Mesenchymal stem cell (in vitro differentiated cells and primary cell): ENCODE measurements at regions not wholly inside any gene's neighbourhood (a gene's known extent, or its start where the extent isn't known, plus 50 kb on each side); places are given as distances from the start of the nearest gene placed in this dataset.
"Not testable (repeated sequence)": the region's sequence is repeated elsewhere in the genome, so short reads cannot be mapped to it uniquely, and the experiment has no call there.

Source experiments
- DNase-seq: peaks from one replicate; pipeline ENCODE4 v3.0.0-alpha.2; 2013
- H2AFZ ChIP-seq: one replicate; pipeline ENCODE4 v1.6.1; 2013; ENCODE audit warnings: low read depth, mild to moderate bottlenecking, control low read depth, inconsistent platforms, low read length, moderate library complexity
- H2AK5ac ChIP-seq: 2 replicates; pipeline ENCODE4 v1.6.1; 2013; ENCODE audit warnings: low read length, moderate library complexity, mild to moderate bottlenecking, inconsistent platforms; ENCODE audit not compliant: severe bottlenecking
- H2BK120ac ChIP-seq: one replicate; pipeline ENCODE4 v1.6.1; 2013; ENCODE audit warnings: low read depth, mild to moderate bottlenecking, inconsistent platforms, low read length, moderate library complexity
- H2BK12ac ChIP-seq, 2 experiments: one replicate each; pipeline ENCODE4 v1.6.1; 2013; ENCODE audit warnings: inconsistent platforms in 2 of 2, low read length in 2 of 2, mild to moderate bottlenecking in 2 of 2, moderate library complexity in 2 of 2, control low read depth in 1 of 2
- H2BK15ac ChIP-seq: one replicate; pipeline ENCODE4 v1.6.1; 2013; ENCODE audit warnings: mild to moderate bottlenecking, low read depth, inconsistent platforms; ENCODE audit not compliant: poor library complexity, severe bottlenecking
- H2BK5ac ChIP-seq: 2 replicates; pipeline ENCODE4 v1.6.1; 2013; ENCODE audit warnings: low read depth, mild to moderate bottlenecking, low read length, control low read depth, inconsistent platforms; ENCODE audit not compliant: poor library complexity, severe bottlenecking
- H3K14ac ChIP-seq, 2 experiments: one replicate each; pipeline ENCODE4 v1.6.1; 2013; ENCODE audit warnings: inconsistent platforms in 2 of 2, low read length in 2 of 2, control low read depth in 1 of 2, mild to moderate bottlenecking in 1 of 2, moderate library complexity in 1 of 2
- H3K18ac ChIP-seq, 2 experiments: one replicate each; pipeline ENCODE4 v1.6.1; 2013; ENCODE audit warnings: inconsistent platforms in 2 of 2, low read length in 2 of 2, control low read depth in 1 of 2, low read depth in 1 of 2, mild to moderate bottlenecking in 1 of 2
- H3K23ac ChIP-seq, 2 experiments: one replicate each; pipeline ENCODE4 v1.6.1; 2013; ENCODE audit warnings: inconsistent platforms in 2 of 2, low read length in 2 of 2, mild to moderate bottlenecking in 2 of 2, moderate library complexity in 2 of 2, control low read depth in 1 of 2
- H3K27ac ChIP-seq: 2 replicates; pipeline ENCODE4 v1.5.1; 2013; ENCODE audit warnings: mild to moderate bottlenecking, moderate library complexity, low read length, control low read depth, inconsistent platforms; ENCODE audit not compliant: poor library complexity, severe bottlenecking
- H3K27me3 ChIP-seq, 2 experiments: 2 replicates each; pipeline versions ENCODE4 v1.6.1 to v1.7.0; 2013; ENCODE audit warnings: low read length in 2 of 2, mild to moderate bottlenecking in 2 of 2, moderate library complexity in 2 of 2, control low read depth in 1 of 2, inconsistent platforms in 1 of 2; ENCODE audit not compliant: control insufficient read depth in 1 of 2, insufficient read depth in 1 of 2
- H3K36me3 ChIP-seq, 2 experiments: 2 replicates each; pipeline versions ENCODE4 v1.6.1 to v1.7.0; 2013; ENCODE audit warnings: low read length in 2 of 2, control low read depth in 1 of 2, inconsistent platforms in 1 of 2, low read depth in 1 of 2, mild to moderate bottlenecking in 1 of 2; ENCODE audit not compliant: insufficient read depth in 2 of 2, control insufficient read depth in 1 of 2
- H3K4ac ChIP-seq, 2 experiments: one replicate each; pipeline ENCODE4 v1.6.1; 2013; ENCODE audit warnings: inconsistent platforms in 2 of 2, low read length in 2 of 2, mild to moderate bottlenecking in 2 of 2, moderate library complexity in 2 of 2, control low read depth in 1 of 2, low read depth in 1 of 2
- H3K4me1 ChIP-seq: 2 replicates; pipeline ENCODE4 v1.6.1; 2013; ENCODE audit warnings: low read depth, low read length, control low read depth; ENCODE audit not compliant: control insufficient read depth, insufficient read depth
- H3K4me2 ChIP-seq: 2 replicates; pipeline ENCODE4 v1.6.1; 2013; ENCODE audit warnings: low read length, mild to moderate bottlenecking, inconsistent platforms; ENCODE audit not compliant: poor library complexity, severe bottlenecking
- H3K4me3 ChIP-seq, 2 experiments: 2 replicates each; pipeline versions ENCODE4 v1.5.1 to v1.7.0; 2013; ENCODE audit warnings: low read length in 2 of 2, mild to moderate bottlenecking in 2 of 2, control low read depth in 1 of 2, low read depth in 1 of 2; ENCODE audit not compliant: insufficient read depth in 1 of 2
- H3K79me1 ChIP-seq: replicated peaks from 2 replicates; pipeline ENCODE4 v1.6.1; 2013; ENCODE audit warnings: mild to moderate bottlenecking, control low read depth, low read length, inconsistent platforms; ENCODE audit not compliant: poor library complexity, severe bottlenecking
- H3K9ac ChIP-seq: 2 replicates; pipeline ENCODE4 v1.7.0; 2013; ENCODE audit warnings: mild to moderate bottlenecking, low read length, moderate library complexity
- H3K9me3 ChIP-seq: 2 replicates; pipeline ENCODE4 v1.7.0; 2013; ENCODE audit warnings: mild to moderate bottlenecking, low read length; ENCODE audit not compliant: control insufficient read depth
- H4K8ac ChIP-seq: one replicate; pipeline ENCODE4 v1.6.1; 2013; ENCODE audit warnings: inconsistent platforms, mild to moderate bottlenecking, low read length, moderate library complexity
- H4K91ac ChIP-seq: one replicate; pipeline ENCODE4 v1.6.1; 2013; ENCODE audit warnings: mild to moderate bottlenecking, low read length, inconsistent platforms
- WGBS: methylation state at CpG from one replicate; pipeline ENCODE4 v1.1.7; 2013; ENCODE audit warnings: mixed read lengths; 5-methylcytosine and 5-hydroxymethylcytosine counted together

DNA sequence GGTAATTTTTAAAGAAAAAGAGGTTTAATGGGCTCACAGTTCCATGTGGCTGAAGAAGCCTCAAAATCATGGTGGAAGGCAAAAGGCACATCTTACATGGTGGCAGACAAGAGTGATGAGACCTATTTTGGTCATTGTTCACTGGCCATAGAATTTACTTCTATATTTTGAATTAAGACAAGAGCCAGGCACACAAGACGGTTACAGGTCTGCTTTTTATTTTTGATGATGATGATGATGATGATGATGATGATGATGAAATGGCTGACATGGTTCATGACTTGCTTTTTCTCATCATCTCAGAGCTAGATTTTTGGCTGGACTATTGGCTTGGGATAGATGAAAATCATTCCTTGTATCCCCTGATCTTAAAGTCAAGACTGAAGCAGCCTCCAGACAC lies 229.3 kb downstream of the OTOP1 start:
- not testable (repeated sequence) for H3K14ac ChIP-seq, H3K79me1 ChIP-seq, H2BK15ac ChIP-seq, H3K4me1 ChIP-seq, H2BK5ac ChIP-seq, H3K9ac ChIP-seq, H2BK120ac ChIP-seq, H3K23ac ChIP-seq, H3K4me3 ChIP-seq, H3K4me2 ChIP-seq, H4K91ac ChIP-seq, H2AK5ac ChIP-seq, H2BK12ac ChIP-seq, H3K27me3 ChIP-seq, H4K8ac ChIP-seq, H3K36me3 ChIP-seq, H3K27ac ChIP-seq, H2AFZ ChIP-seq, H3K9me3 ChIP-seq, DNase-seq, H3K4ac ChIP-seq, H3K18ac ChIP-seq
- 91% methylated on average over 1 of the region's 1 CpG for WGBS

DNA sequence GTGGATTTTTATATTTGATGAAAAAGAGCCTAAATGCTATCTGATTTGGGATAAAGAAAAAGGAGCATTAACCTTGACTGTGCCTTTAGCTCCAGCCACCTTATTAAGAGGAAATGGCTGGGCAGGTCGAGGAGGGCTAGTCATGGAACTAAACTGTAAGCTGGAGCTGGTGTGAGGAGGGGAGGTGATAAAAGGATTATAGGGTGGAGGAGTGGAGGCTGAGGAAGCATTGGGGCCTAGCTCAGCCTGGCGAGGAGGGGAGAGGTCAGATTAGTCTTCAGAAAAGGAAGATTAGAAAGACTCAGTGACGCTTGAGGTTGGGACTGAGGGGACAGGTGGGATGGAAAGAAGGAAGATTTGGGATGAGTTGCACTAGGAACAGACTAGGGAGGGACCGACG lies 222.7 kb downstream of the OTOP1 start:
- not testable (repeated sequence) for H3K14ac ChIP-seq, H2BK120ac ChIP-seq, DNase-seq, H2AK5ac ChIP-seq, H2BK5ac ChIP-seq, H3K4me2 ChIP-seq, H3K79me1 ChIP-seq, H3K18ac ChIP-seq, H3K4me3 ChIP-seq, H2AFZ ChIP-seq, H3K9me3 ChIP-seq, H2BK15ac ChIP-seq, H3K27ac ChIP-seq, H4K91ac ChIP-seq, H3K23ac ChIP-seq, H2BK12ac ChIP-seq, H4K8ac ChIP-seq, H3K36me3 ChIP-seq, H3K27me3 ChIP-seq, H3K4ac ChIP-seq, H3K4me1 ChIP-seq, H3K9ac ChIP-seq
- 62% methylated on average over 5 of the region's 5 CpGs for WGBS

DNA sequence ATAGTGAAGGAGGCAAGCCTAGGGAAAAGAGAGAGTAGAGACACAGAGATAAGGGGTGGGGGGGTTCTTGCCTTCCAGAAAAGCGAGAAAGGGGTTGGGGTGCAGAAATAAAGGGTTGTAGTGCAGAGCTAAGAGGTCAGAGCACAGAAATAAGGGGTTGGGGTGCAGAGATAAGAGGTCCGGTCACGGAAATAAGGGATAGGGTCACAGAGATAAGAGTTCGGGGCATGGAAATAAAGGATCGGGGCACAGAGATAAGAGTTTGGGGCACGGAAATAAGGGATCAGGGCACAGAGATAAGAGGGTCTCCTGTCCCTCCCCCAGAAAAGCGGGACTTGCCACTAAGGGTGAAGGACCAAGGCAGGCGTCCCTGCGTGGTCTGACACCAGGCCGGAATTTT lies 222.0 kb downstream of the OTOP1 start:
- H3K4me3 ChIP-seq, H3K9me3 ChIP-seq: not testable (repeated sequence)
- WGBS, result 81% methylated on average over 10 of the region's 10 CpGs

DNA sequence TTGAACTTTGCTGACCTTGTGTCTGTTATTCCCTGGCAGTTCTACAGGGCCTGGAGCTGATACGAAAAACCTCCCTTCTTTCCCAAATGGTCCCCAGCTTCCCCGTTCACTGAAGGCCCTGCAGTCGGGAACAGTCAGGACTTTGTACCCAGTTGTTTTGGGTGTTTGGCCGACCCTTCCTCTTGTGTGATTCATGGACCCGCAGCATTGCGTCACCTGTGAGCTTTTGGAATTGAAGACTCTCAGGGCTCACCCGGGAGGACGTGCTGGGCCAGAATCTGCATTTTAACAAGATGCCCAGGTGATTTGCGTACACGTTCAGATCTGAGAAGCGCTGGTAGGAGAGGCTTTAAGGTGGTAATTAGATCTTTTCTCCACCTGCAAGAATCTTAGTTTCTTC lies 220.4 kb downstream of the OTOP1 start:
- H3K27ac ChIP-seq, H2BK120ac ChIP-seq, H2BK12ac ChIP-seq, DNase-seq, H4K91ac ChIP-seq, H3K9ac ChIP-seq, H3K18ac ChIP-seq, H2BK5ac ChIP-seq, H2AFZ ChIP-seq, H3K4ac ChIP-seq, H3K36me3 ChIP-seq, H3K79me1 ChIP-seq, H3K27me3 ChIP-seq, H4K8ac ChIP-seq, H3K14ac ChIP-seq, H3K4me3 ChIP-seq, H2AK5ac ChIP-seq, H3K4me1 ChIP-seq, H3K4me2 ChIP-seq, H2BK15ac ChIP-seq, H3K23ac ChIP-seq, H3K9me3 ChIP-seq: not testable (repeated sequence)
- 68% methylated on average over 7 of the region's 11 CpGs for WGBS

More for the DNA sequence above, 222.0 kb downstream of the OTOP1 start:
- not testable (repeated sequence) for H3K36me3 ChIP-seq, H3K4me1 ChIP-seq, DNase-seq, H3K4ac ChIP-seq, H3K14ac ChIP-seq, H3K23ac ChIP-seq, H3K9ac ChIP-seq, H4K91ac ChIP-seq, H3K27ac ChIP-seq, H2BK5ac ChIP-seq, H3K18ac ChIP-seq, H4K8ac ChIP-seq, H2AK5ac ChIP-seq, H2BK12ac ChIP-seq, H2BK120ac ChIP-seq, H2BK15ac ChIP-seq, H3K4me2 ChIP-seq, H2AFZ ChIP-seq, H3K79me1 ChIP-seq, H3K27me3 ChIP-seq
